ENCODE measurements at regions not wholly inside any gene's neighbourhood (a gene's known extent, or its start where the extent isn't known, plus 50 kb on each side); places are given as distances from the start of the nearest gene placed in this dataset.

GRCh38 chr13:23018143-23018542 is 162.6 kb upstream of the SGCG start:
- 60 to 88% methylated on average over 3 of the region's 3 CpGs for WGBS, 2 donors
- no peaks in the 10 kb centered on the region for H3K4me1 ChIP-seq
- intact Hi-C loops (cut with DNase I), result no loop called here
- H3K36me3 ChIP-seq, result no peaks in the 10 kb centered on the region
- no peak overlapping the region for H3K4me3 ChIP-seq
- no peaks in the 10 kb centered on the region for H3K27me3 ChIP-seq
- no peak overlapping the region for H3K27ac ChIP-seq
- DNase-seq, result no peak
- no peaks in the 10 kb centered on the region for H3K9me3 ChIP-seq
- TF ChIP-seq POLR2A (IDR thresholded peaks at IDR 0.05) (no peak), POLR2AphosphoS5 (IDR thresholded peaks at IDR 0.05) (no peak), EP300 (IDR thresholded peaks at IDR 0.05) (no peak), CTCF (IDR thresholded peaks at IDR 0.05) (no peak)

GRCh38 chr13:23020246-23020843 is 160.4 kb upstream of the SGCG start:
- H3K27ac ChIP-seq, result no peak overlapping the region
- intact Hi-C loops (cut with DNase I), result loop anchor here (2.0 to 5.0 kb wide), 2 partner anchors 93 to 218 kb away; no protein-coding TSS in a partner anchor
- WGBS, 2 donors, result 16 to 19% methylated on average over 5 of the region's 5 CpGs
- no peaks in the 10 kb centered on the region for H3K9me3 ChIP-seq
- DNase-seq, result peak; percentile 69
- no peak overlapping the region for H3K4me3 ChIP-seq
- H3K4me1 ChIP-seq, result no peaks in the 10 kb centered on the region
- no peaks in the 10 kb centered on the region for H3K27me3 ChIP-seq
- H3K36me3 ChIP-seq, result no peaks in the 10 kb centered on the region
- TF ChIP-seq EP300 (IDR thresholded peaks at IDR 0.05), result no peak
- TF ChIP-seq CTCF (IDR thresholded peaks at IDR 0.05), result peak; percentile 50 to 87 (median 78)

GRCh38 chr13:23021906-23022305 is 158.9 kb upstream of the SGCG start:
- intact Hi-C loops (cut with DNase I), result loop anchor here (2.0 to 5.0 kb wide), 2 partner anchors 95 to 219 kb away; no protein-coding TSS in a partner anchor
- no peak for DNase-seq
- H3K27ac ChIP-seq, result no peak overlapping the region
- no peaks in the 10 kb centered on the region for H3K27me3 ChIP-seq
- no peaks in the 10 kb centered on the region for H3K4me1 ChIP-seq
- H3K4me3 ChIP-seq, result no peak overlapping the region
- 87 to 88% methylated on average over 5 of the region's 5 CpGs for WGBS, 2 donors
- H3K36me3 ChIP-seq, result no peaks in the 10 kb centered on the region
- H3K9me3 ChIP-seq, result no peaks in the 10 kb centered on the region
- TF ChIP-seq CTCF (IDR thresholded peaks at IDR 0.05), result no peak

GRCh38 chr13:23022704-23023103 is 158.1 kb upstream of the SGCG start:
- 90 to 95% methylated on average over 7 of the region's 7 CpGs for WGBS, 2 donors
- intact Hi-C loops (cut with DNase I), result loop anchor here (5.0 kb wide), 1 partner anchor 95 kb away; no protein-coding TSS in a partner anchor

More at GRCh38 chr13:23022704-23023103, 158.1 kb upstream of the SGCG start:
- no peak for TF ChIP-seq CTCF (IDR thresholded peaks at IDR 0.05)
- no peak for TF ChIP-seq EP300 (IDR thresholded peaks at IDR 0.05)
- TF ChIP-seq POLR2AphosphoS5 (IDR thresholded peaks at IDR 0.05), result no peak
- TF ChIP-seq POLR2A (IDR thresholded peaks at IDR 0.05), result no peak
- no peaks in the 10 kb centered on the region for H3K36me3 ChIP-seq
- no peak for DNase-seq
- H3K4me1 ChIP-seq, result no peaks in the 10 kb centered on the region
- H3K27me3 ChIP-seq, result no peaks in the 10 kb centered on the region
- no peak overlapping the region for H3K27ac ChIP-seq
- no peak overlapping the region for H3K4me3 ChIP-seq
- H3K9me3 ChIP-seq, result no peaks in the 10 kb centered on the region
